ENCODE measurements at regions not wholly inside any gene's neighbourhood (a gene's known extent, or its start where the extent isn't known, plus 50 kb on each side); places are given as distances from the start of the nearest gene placed in this dataset.

DNA sequence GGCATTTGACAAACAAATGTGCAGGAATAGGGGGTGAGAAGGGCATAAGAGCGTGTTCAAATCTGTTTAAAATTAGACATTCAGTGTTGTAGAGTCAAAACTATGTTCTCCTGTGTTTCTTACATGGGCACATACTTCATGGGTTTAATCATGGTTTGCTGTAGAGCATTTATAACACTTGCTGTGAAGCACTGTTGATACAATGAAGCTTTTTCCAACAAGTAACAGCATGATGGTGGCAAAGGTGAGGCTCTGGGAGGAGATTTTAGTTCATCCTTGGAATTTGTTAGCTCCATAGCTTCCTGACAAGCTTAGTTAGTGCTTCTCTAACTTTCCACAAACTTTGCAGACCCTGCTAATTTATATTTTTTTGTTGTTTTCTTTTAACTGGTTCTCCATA, 900.7 kb downstream of the TFAP2A start:
- TF ChIP-seq POLR2A (IDR thresholded peaks at IDR 0.05; ENCODE audit: low read length): no peak
- TF ChIP-seq GATA1 (IDR thresholded peaks at IDR 0.05; ENCODE audit: low read depth, low read length): no peak
